ENCODE measurements at regions not wholly inside any gene's neighbourhood (a gene's known extent, or its start where the extent isn't known, plus 50 kb on each side); places are given as distances from the start of the nearest gene placed in this dataset.

DNA sequence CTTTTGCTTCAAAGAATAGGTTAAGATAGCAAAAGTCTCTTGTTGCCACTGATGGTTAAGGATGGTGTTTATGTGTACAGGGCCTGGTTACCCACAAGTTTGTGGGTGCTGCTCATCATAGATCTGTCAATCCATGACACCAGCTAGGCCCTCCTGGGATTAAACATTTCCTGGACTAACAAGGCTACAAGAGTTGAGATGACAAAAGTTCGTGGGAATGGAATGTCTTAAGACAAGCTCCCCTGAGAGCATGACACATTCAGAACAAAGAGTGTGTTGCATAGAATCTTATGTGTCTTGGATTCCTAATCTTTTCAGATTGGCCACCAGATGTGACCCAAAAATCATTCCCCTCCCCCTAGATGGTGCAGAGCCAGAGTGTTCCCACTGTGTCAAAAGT is 592.5 kb upstream of the USP15 start:
- H3K9me3 ChIP-seq (ENCODE audit: control insufficient read depth in 2 of 2, low read length in 2 of 2): no peaks in the 10 kb centered on the region
- H3K27ac ChIP-seq (ENCODE audit: low read length): no peak overlapping the region
- H3K4me1 ChIP-seq (ENCODE audit: control insufficient read depth, insufficient read depth, low read length): no peaks in the 10 kb centered on the region
- H3K4me3 ChIP-seq (ENCODE audit: low read length in 2 of 2): no peak overlapping the region
- H3K27me3 ChIP-seq (ENCODE audit: control insufficient read depth in 1 of 2, insufficient read depth in 2 of 2, low read length in 2 of 2): no peaks in the 10 kb centered on the region
- H3K36me3 ChIP-seq (ENCODE audit: control insufficient read depth in 2 of 2, insufficient read depth in 2 of 2, low read length in 2 of 2): no peaks in the 10 kb centered on the region
- H3K9ac ChIP-seq (ENCODE audit: low read length in 2 of 2): no peak overlapping the region

- Histone ChIP-seq H3K9ac (ENCODE audit: low read length in 2 of 2) (no peak overlapping the region), H3K4me1 (ENCODE audit: control insufficient read depth, insufficient read depth, low read length) (no peaks in the 10 kb centered on the region), H3K27me3 (ENCODE audit: control insufficient read depth in 1 of 2, insufficient read depth in 2 of 2, low read length in 2 of 2) (no peaks in the 10 kb centered on the region), H3K36me3 (ENCODE audit: control insufficient read depth in 2 of 2, insufficient read depth in 2 of 2, low read length in 2 of 2) (no peaks in the 10 kb centered on the region), H3K27ac (ENCODE audit: low read length) (no peak overlapping the region), H3K9me3 (ENCODE audit: control insufficient read depth in 2 of 2, low read length in 2 of 2) (no peaks in the 10 kb centered on the region), H3K4me3 (ENCODE audit: low read length in 2 of 2) (no peak overlapping the region)
These were observed 583.7 kb upstream of the USP15 start for GRCh38 chr12:61676520-61676919.

DNA sequence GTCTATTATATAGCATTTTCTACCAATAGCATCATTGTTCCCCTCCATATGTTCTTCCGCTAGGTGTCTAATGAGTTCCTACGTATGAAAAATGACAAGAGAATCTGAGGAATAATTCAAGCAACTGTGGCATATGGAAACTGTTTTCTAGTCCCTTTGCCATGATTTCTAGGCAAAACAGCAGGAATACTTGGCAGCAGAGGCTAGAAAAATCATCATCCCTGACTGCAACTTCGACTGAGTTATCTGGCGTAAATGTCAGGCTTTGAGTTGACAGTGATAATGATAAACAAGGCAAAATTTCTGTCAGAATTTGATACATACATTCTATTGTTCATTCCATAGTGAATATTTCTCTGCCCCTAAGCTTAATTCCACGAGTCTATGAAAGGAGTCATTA is 572.8 kb upstream of the USP15 start:
- Histone ChIP-seq H3K4me1 (ENCODE audit: control insufficient read depth, insufficient read depth, low read length) (no peaks in the 10 kb centered on the region), H3K4me3 (ENCODE audit: low read length in 2 of 2) (no peak overlapping the region), H3K9ac (ENCODE audit: low read length in 2 of 2) (no peak overlapping the region), H3K27ac (ENCODE audit: low read length) (no peak overlapping the region), H3K9me3 (ENCODE audit: control insufficient read depth in 2 of 2, low read length in 2 of 2) (no peaks in the 10 kb centered on the region), H3K27me3 (ENCODE audit: control insufficient read depth in 1 of 2, insufficient read depth in 2 of 2, low read length in 2 of 2) (no peaks in the 10 kb centered on the region), H3K36me3 (ENCODE audit: control insufficient read depth in 2 of 2, insufficient read depth in 2 of 2, low read length in 2 of 2) (no peaks in the 10 kb centered on the region)

GRCh38 chr12:61694214-61694613 is 566.0 kb upstream of the USP15 start:
- Histone ChIP-seq H3K4me1 (ENCODE audit: control insufficient read depth, insufficient read depth, low read length) (no peaks in the 10 kb centered on the region), H3K4me3 (ENCODE audit: low read length in 2 of 2) (no peak overlapping the region), H3K9ac (ENCODE audit: low read length in 2 of 2) (no peak overlapping the region), H3K36me3 (ENCODE audit: control insufficient read depth in 2 of 2, insufficient read depth in 2 of 2, low read length in 2 of 2) (no peaks in the 10 kb centered on the region), H3K9me3 (ENCODE audit: control insufficient read depth in 2 of 2, low read length in 2 of 2) (no peaks in the 10 kb centered on the region), H3K27ac (ENCODE audit: low read length) (no peak overlapping the region), H3K27me3 (ENCODE audit: control insufficient read depth in 1 of 2, insufficient read depth in 2 of 2, low read length in 2 of 2) (no peaks in the 10 kb centered on the region)

GRCh38 chr12:61701471-61701870 is 558.7 kb upstream of the USP15 start:
- no peak overlapping the region for H3K27ac ChIP-seq (ENCODE audit: low read length)
- H3K9me3 ChIP-seq (ENCODE audit: control insufficient read depth in 2 of 2, low read length in 2 of 2): no peaks in the 10 kb centered on the region
- no peaks in the 10 kb centered on the region for H3K27me3 ChIP-seq (ENCODE audit: control insufficient read depth in 1 of 2, insufficient read depth in 2 of 2, low read length in 2 of 2)
- no peak overlapping the region for H3K9ac ChIP-seq (ENCODE audit: low read length in 2 of 2)
- no peaks in the 10 kb centered on the region for H3K36me3 ChIP-seq (ENCODE audit: control insufficient read depth in 2 of 2, insufficient read depth in 2 of 2, low read length in 2 of 2)
- no peaks in the 10 kb centered on the region for H3K4me1 ChIP-seq (ENCODE audit: control insufficient read depth, insufficient read depth, low read length)
- no peak overlapping the region for H3K4me3 ChIP-seq (ENCODE audit: low read length in 2 of 2)

DNA sequence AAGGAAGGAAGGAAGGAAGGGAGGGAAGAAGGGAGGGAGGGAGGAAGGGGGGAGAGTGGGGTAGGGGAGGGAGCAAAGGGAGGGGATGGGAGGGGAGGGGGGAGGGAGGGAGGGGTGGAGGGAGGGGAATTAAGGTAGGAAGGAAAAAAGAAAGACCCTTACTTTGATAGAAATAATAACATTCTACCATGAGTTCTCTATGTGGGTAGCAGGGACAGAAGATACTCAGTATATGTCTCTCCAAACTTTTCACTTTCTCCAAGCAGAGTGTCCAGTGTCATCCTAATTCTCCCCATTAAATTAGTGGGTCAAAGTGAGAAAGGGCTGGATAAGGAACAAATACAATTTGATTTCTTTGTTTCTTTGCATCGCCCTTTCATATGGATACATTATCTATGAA is 553.4 kb upstream of the USP15 start:
- no peaks in the 10 kb centered on the region for H3K27me3 ChIP-seq (ENCODE audit: control insufficient read depth in 1 of 2, insufficient read depth in 2 of 2, low read length in 2 of 2)
- no peaks in the 10 kb centered on the region for H3K9me3 ChIP-seq (ENCODE audit: control insufficient read depth in 2 of 2, low read length in 2 of 2)
- H3K27ac ChIP-seq (ENCODE audit: low read length): no peak overlapping the region
- H3K9ac ChIP-seq (ENCODE audit: low read length in 2 of 2): no peak overlapping the region
- H3K36me3 ChIP-seq (ENCODE audit: control insufficient read depth in 2 of 2, insufficient read depth in 2 of 2, low read length in 2 of 2): no peaks in the 10 kb centered on the region
- H3K4me1 ChIP-seq (ENCODE audit: control insufficient read depth, insufficient read depth, low read length): no peaks in the 10 kb centered on the region
- no peak overlapping the region for H3K4me3 ChIP-seq (ENCODE audit: low read length in 2 of 2)

DNA sequence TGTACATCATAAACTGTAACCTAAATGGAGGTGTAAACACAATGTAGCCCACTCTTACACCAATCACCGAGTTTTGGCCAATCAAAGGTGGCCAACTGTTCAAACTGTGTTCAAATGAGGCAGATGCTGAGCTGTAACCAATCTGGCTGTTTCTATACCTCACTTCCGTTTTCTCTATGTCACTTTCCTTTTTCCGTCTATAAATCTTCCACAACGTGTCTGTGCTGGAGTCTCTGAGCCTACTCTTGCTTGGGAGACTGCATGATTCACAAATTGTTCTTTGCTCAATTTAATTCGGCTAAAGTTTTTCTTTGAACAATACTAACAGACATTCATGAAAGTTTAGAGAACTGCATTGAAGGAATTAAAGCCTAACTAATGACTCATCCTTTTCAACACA is 547.1 kb upstream of the USP15 start:
- no peak overlapping the region for H3K27ac ChIP-seq (ENCODE audit: low read length)
- H3K4me1 ChIP-seq (ENCODE audit: control insufficient read depth, insufficient read depth, low read length): no peaks in the 10 kb centered on the region

GRCh38 chr12:61717986-61718385 is 542.2 kb upstream of the USP15 start:
- H3K4me1 ChIP-seq (ENCODE audit: control insufficient read depth, insufficient read depth, low read length): no peaks in the 10 kb centered on the region
- no peaks in the 10 kb centered on the region for H3K36me3 ChIP-seq (ENCODE audit: control insufficient read depth in 2 of 2, insufficient read depth in 2 of 2, low read length in 2 of 2)

More for the DNA sequence above, 547.1 kb upstream of the USP15 start:
- Histone ChIP-seq H3K9me3 (ENCODE audit: control insufficient read depth in 2 of 2, low read length in 2 of 2) (no peaks in the 10 kb centered on the region), H3K36me3 (ENCODE audit: control insufficient read depth in 2 of 2, insufficient read depth in 2 of 2, low read length in 2 of 2) (no peaks in the 10 kb centered on the region), H3K4me3 (ENCODE audit: low read length in 2 of 2) (no peak overlapping the region), H3K9ac (ENCODE audit: low read length in 2 of 2) (no peak overlapping the region), H3K27me3 (ENCODE audit: control insufficient read depth in 1 of 2, insufficient read depth in 2 of 2, low read length in 2 of 2) (no peaks in the 10 kb centered on the region)

DNA sequence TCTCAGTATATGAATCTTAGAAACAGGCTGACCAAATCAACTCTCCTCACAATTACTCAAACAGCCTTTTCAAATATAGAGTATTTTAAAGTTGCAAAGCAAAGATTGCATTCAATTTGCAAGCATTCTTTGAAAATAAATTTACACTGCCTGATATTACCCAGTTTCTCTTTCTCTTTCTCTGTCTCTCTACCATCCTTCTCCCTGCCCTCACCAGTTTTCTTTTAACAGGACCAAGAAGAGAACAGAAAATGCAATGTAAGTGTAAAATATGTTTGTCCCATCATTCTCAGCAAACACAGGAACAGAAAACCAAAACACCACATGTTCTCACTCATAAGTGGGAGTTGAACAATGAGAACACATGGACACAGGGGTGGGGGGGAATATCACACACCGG is 520.3 kb upstream of the USP15 start:
- Histone ChIP-seq H3K9ac (ENCODE audit: low read length in 2 of 2) (no peak overlapping the region), H3K4me1 (ENCODE audit: control insufficient read depth, insufficient read depth, low read length) (no peaks in the 10 kb centered on the region), H3K4me3 (ENCODE audit: low read length in 2 of 2) (no peak overlapping the region), H3K27me3 (ENCODE audit: control insufficient read depth in 1 of 2, insufficient read depth in 2 of 2, low read length in 2 of 2) (no peaks in the 10 kb centered on the region), H3K27ac (ENCODE audit: low read length) (no peak overlapping the region), H3K9me3 (ENCODE audit: control insufficient read depth in 2 of 2, low read length in 2 of 2) (no peaks in the 10 kb centered on the region), H3K36me3 (ENCODE audit: control insufficient read depth in 2 of 2, insufficient read depth in 2 of 2, low read length in 2 of 2) (no peaks in the 10 kb centered on the region)

More at GRCh38 chr12:61717986-61718385, 542.2 kb upstream of the USP15 start:
- H3K9me3 ChIP-seq (ENCODE audit: control insufficient read depth in 2 of 2, low read length in 2 of 2): no peaks in the 10 kb centered on the region
- no peak overlapping the region for H3K9ac ChIP-seq (ENCODE audit: low read length in 2 of 2)
- H3K27me3 ChIP-seq (ENCODE audit: control insufficient read depth in 1 of 2, insufficient read depth in 2 of 2, low read length in 2 of 2): no peaks in the 10 kb centered on the region
- H3K27ac ChIP-seq (ENCODE audit: low read length): no peak overlapping the region
- no peak overlapping the region for H3K4me3 ChIP-seq (ENCODE audit: low read length in 2 of 2)

- H3K4me1 ChIP-seq (ENCODE audit: control insufficient read depth, insufficient read depth, low read length): no peaks in the 10 kb centered on the region
- no peaks in the 10 kb centered on the region for H3K9me3 ChIP-seq (ENCODE audit: control insufficient read depth in 2 of 2, low read length in 2 of 2)
- H3K9ac ChIP-seq (ENCODE audit: low read length in 2 of 2): no peak overlapping the region
- H3K36me3 ChIP-seq (ENCODE audit: control insufficient read depth in 2 of 2, insufficient read depth in 2 of 2, low read length in 2 of 2): no peaks in the 10 kb centered on the region
- no peak overlapping the region for H3K4me3 ChIP-seq (ENCODE audit: low read length in 2 of 2)
- H3K27me3 ChIP-seq (ENCODE audit: control insufficient read depth in 1 of 2, insufficient read depth in 2 of 2, low read length in 2 of 2): no peaks in the 10 kb centered on the region
- H3K27ac ChIP-seq (ENCODE audit: low read length): no peak overlapping the region
These were observed 509.6 kb upstream of the USP15 start for GRCh38 chr12:61750604-61751003.

DNA sequence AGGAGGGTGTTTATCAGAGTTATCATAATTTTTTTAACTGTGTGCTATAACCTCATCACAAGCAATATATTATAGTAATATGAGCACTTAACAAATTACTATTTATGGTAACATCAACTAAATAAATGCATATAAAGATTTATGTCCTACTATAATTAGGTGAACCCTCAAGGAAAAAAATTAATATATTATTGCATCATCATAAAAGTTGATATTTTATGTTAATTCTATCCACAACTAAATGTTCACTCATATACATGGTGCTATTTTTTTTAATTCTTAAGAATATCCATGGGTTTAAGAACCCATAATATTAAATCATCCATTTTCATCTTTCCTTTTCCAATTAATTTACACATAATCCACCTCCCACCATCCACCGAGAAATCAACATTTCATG is 506.0 kb upstream of the USP15 start:
- H3K4me1 ChIP-seq (ENCODE audit: control insufficient read depth, insufficient read depth, low read length): no peaks in the 10 kb centered on the region
- no peaks in the 10 kb centered on the region for H3K9me3 ChIP-seq (ENCODE audit: control insufficient read depth in 2 of 2, low read length in 2 of 2)
- no peak overlapping the region for H3K4me3 ChIP-seq (ENCODE audit: low read length in 2 of 2)
- H3K36me3 ChIP-seq (ENCODE audit: control insufficient read depth in 2 of 2, insufficient read depth in 2 of 2, low read length in 2 of 2): no peaks in the 10 kb centered on the region
- no peak overlapping the region for H3K9ac ChIP-seq (ENCODE audit: low read length in 2 of 2)
- H3K27me3 ChIP-seq (ENCODE audit: control insufficient read depth in 1 of 2, insufficient read depth in 2 of 2, low read length in 2 of 2): no peaks in the 10 kb centered on the region
- no peak overlapping the region for H3K27ac ChIP-seq (ENCODE audit: low read length)

Measured in stomach smooth muscle (tissue), 2 donors.